ENCODE measurements at regions not wholly inside any gene's neighbourhood (a gene's known extent, or its start where the extent isn't known, plus 50 kb on each side); places are given as distances from the start of the nearest gene placed in this dataset.

DNA sequence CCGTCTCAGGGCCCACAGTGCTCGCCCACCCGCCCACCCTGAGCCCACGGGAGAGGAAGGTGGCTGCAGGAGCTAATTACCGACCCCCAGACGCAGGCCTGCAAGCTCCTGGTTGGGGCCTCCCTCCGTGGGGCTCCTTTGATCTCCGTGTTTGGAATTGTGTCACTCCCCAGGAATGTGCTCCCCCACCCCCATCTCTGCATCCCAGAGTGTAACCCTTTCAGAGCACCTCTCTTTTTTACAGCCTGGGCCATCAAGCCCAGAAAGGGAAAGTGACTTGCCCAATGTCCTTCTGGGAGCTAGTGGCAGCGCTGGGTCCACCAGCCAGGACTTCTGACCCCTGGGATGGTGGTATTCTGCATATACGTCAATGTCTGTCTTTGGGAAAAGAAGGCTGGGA, 335.1 kb downstream of the CYRIA start:
- intact Hi-C loops (cut with DNase I; ENCODE audit: low total_unique reads) = no loop called here
- WGBS, 5 donors = 73 to 80% (median 74%) methylated on average over 4 to 10 of the region's 10 CpGs
- Histone ChIP-seq H3K27me3 (replicated peaks in 1 of 7) (peaks cover 0 to 4% (median 0%) of the 10 kb centered on the region in 7 donors), H3K4me1 (no peaks in the 10 kb centered on the region), H3K36me3 (no peaks in the 10 kb centered on the region), H3K4me3 (no peak overlapping the region), H3K9me3 (no peaks in the 10 kb centered on the region), H3K27ac (no peak overlapping the region)
- no peak for TF ChIP-seq CTCF (IDR thresholded peaks at IDR 0.05 in 8 of 11, conservative IDR thresholded peaks at IDR 0.05 in 3 of 11)
- no peak for DNase-seq

GRCh38 chr2:16330012-16330411, 335.6 kb downstream of the CYRIA start:
- intact Hi-C loops (cut with DNase I; ENCODE audit: low total_unique reads) = no loop called here
- TF ChIP-seq CTCF (IDR thresholded peaks at IDR 0.05 in 8 of 11, conservative IDR thresholded peaks at IDR 0.05 in 3 of 11) (no peak), POLR2A (IDR thresholded peaks at IDR 0.05) (no peak), POLR2AphosphoS5 (IDR thresholded peaks at IDR 0.05) (no peak)
- WGBS, 5 donors = 73 to 83% (median 82%) methylated on average over 8 of the region's 8 CpGs

DNA sequence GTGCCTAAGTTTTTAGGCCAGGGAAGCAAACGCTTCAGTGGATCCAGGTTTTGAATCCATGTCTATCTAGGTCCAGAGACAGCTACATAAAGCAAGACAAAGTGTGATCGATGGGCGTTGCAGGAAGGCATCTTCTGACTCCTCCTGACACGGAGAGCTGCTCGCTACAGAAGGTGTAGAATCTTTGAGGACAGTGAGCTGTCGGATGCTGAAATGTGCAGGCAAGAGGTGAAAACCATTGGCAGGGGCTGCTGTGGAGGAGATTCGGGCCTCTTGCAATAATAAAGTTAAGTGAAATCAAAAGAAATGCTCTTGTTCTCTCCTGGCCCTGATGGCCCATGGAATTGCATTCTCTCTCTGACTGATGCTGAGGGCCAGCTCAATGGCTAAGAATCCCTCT, 336.2 kb downstream of the CYRIA start:
- Histone ChIP-seq H3K36me3 (no peaks in the 10 kb centered on the region), H3K27me3 (replicated peaks in 1 of 7) (no peaks in the 10 kb centered on the region), H3K9me3 (no peaks in the 10 kb centered on the region), H3K4me3 (no peak overlapping the region), H3K27ac (no peak overlapping the region), H3K4me1 (no peaks in the 10 kb centered on the region)
- DNase-seq = no peak
- TF ChIP-seq CTCF (IDR thresholded peaks at IDR 0.05 in 8 of 11, conservative IDR thresholded peaks at IDR 0.05 in 3 of 11) (no peak), POLR2AphosphoS5 (IDR thresholded peaks at IDR 0.05) (no peak), POLR2A (IDR thresholded peaks at IDR 0.05) (no peak)
- WGBS, 5 donors = 84 to 92% (median 86%) methylated on average over 7 of the region's 7 CpGs
- intact Hi-C loops (cut with DNase I; ENCODE audit: low total_unique reads) = no loop called here

More at GRCh38 chr2:16330012-16330411, 335.6 kb downstream of the CYRIA start:
- Histone ChIP-seq H3K4me1 (no peaks in the 10 kb centered on the region), H3K4me3 (no peak overlapping the region), H3K27ac (no peak overlapping the region), H3K9me3 (no peaks in the 10 kb centered on the region), H3K27me3 (replicated peaks in 1 of 7) (no peaks in the 10 kb centered on the region), H3K36me3 (no peaks in the 10 kb centered on the region)
- DNase-seq = no peak

DNA sequence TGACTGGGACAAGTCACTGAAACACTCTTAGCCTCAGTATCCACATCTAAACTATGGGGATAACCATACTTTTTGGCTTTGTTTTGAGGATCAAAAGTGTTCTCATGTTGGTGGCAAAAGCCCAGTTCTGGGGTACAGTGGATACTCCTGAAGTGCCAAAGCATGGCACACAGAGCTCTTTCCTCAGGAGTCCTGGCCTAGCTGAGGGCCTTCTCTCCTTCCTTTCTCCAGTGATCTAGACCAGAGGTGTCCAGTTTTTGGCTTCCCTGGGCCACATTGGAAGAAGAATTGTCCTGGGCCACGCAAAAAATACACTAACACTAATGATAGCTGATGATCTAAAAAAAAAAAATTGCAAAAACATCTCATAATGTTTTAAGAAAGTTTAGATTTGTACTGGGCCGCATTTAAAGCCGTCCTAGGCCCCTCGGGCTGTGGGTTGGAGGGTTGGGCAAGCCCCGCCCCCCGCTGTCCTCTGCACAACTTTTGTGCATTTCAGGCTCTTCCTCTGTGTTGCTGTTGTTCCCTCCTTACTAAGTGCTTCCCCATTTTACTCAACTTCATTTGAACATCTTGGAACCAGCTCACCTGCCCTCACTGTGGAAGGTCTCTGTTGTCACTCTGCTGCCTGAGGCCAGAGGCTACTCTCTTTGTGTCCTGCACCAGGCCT, 337.0 kb downstream of the CYRIA start:
- no peaks in the 10 kb centered on the region for H3K4me1 ChIP-seq
- no peak for DNase-seq
- TF ChIP-seq POLR2A (IDR thresholded peaks at IDR 0.05) (no peak), POLR2AphosphoS5 (IDR thresholded peaks at IDR 0.05) (no peak), CTCF (IDR thresholded peaks at IDR 0.05 in 8 of 11, conservative IDR thresholded peaks at IDR 0.05 in 3 of 11) (no peak)
- H3K36me3 ChIP-seq = no peaks in the 10 kb centered on the region
- intact Hi-C loops (cut with DNase I; ENCODE audit: low total_unique reads) = no loop called here
- WGBS, 5 donors = 80 to 93% (median 90%) methylated on average over 6 of the region's 6 CpGs
- no peak overlapping the region for H3K27ac ChIP-seq
- H3K27me3 ChIP-seq (replicated peaks in 1 of 7) = no peaks in the 10 kb centered on the region
- H3K9me3 ChIP-seq = no peaks in the 10 kb centered on the region
- H3K4me3 ChIP-seq = no peak overlapping the region
